Skeletal muscle satellite cell (primary cell): ENCODE measurements at regions not wholly inside any gene's neighbourhood (a gene's known extent, or its start where the extent isn't known, plus 50 kb on each side); places are given as distances from the start of the nearest gene placed in this dataset.

ENCODE experiments used
- H3K27me3 ChIP-seq: 2 replicates; pipeline ENCODE4 v1.7.0; 2013; ENCODE audit warnings: low read length; ENCODE audit not compliant: control insufficient read depth, insufficient read depth
- H3K36me3 ChIP-seq: 2 replicates; pipeline ENCODE4 v1.7.0; 2013; ENCODE audit warnings: mild to moderate bottlenecking, control low read depth, low read length; ENCODE audit not compliant: insufficient read depth
- H3K4me1 ChIP-seq: 2 replicates; pipeline ENCODE4 v1.7.0; 2013; ENCODE audit warnings: low read length; ENCODE audit not compliant: control insufficient read depth, insufficient read depth
- H3K4me2 ChIP-seq: 2 replicates; pipeline ENCODE4 v1.7.0; 2013; ENCODE audit warnings: mild to moderate bottlenecking, low read length
- H3K4me3 ChIP-seq: 2 replicates; pipeline ENCODE4 v1.7.0; 2013; ENCODE audit warnings: low read length
- H3K9ac ChIP-seq: 2 replicates; pipeline ENCODE4 v1.7.0; 2013; ENCODE audit warnings: mild to moderate bottlenecking, low read depth, low read length, moderate library complexity
- H3K9me3 ChIP-seq: replicated peaks from 2 replicates; pipeline ENCODE4 v1.7.0; 2013; ENCODE audit warnings: mild to moderate bottlenecking, control low read depth, low read length

DNA sequence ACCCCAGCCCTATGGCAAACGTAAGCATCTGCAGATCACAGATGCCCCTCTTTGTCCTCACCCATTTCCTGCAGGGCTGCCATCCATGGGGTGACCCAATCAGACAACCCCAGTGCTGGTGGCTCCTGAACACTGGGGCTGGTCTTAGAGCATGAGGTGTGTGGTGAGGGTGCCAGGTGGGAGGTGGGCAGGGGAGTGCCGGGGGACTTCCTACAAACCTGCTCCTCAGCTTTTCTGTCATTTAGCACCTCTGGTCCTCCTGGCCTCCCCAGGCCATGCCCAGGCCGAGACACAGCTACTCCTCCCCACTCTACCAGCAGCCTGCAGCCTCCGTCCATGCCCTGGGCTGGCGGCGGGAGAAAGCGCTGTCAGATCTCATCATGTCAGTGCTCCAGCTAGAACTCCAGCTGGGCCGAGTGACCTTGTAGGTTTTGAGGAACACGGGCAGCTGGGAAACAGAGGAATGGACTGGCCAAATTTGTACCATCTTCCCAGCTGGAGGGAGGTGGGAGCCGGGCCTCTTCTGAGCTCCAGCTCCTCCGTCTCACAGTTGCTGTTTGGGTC, 157.7 kb upstream of the NECTIN1 start:
- H3K27me3 ChIP-seq: peaks cover 51% of the 10 kb centered on the region
- H3K4me3 ChIP-seq: no peak overlapping the region
- H3K4me1 ChIP-seq: no peaks in the 10 kb centered on the region

DNA sequence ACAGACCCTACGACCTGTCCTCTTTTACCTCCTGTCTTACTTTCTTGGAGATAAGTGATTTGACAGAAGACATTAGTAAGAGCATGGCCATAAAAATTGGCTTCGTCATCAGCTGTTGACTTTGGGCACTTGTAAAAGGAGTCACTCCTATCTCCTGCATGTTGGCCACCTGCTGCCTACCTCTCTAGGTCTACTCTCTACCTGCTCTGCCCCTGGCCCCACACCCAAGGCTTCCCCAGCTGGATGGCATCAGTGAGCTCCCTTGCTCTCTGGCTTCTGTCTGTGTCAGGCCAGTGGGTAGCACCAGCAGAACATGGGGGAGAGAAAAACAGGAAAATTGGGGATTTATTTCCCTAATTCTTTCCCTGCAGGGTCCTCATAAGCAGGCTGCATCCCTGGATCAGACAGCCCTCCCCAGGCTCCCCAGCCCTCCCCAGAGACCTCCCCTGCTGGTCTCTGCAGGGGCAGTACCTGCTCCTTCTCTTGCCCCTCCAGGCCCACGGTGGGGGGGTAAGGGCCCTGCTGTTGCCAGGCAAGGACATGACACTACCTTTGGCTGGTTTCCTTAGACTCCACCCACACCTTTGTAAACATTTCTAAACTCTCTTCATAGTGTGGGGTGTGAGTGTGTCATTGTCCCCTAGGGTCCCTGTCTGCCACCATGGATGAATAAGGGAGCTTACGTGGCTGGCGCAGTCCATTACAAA, 157.0 kb upstream of the NECTIN1 start:
- Histone ChIP-seq H3K4me3 (no peak overlapping the region), H3K27me3 (peaks cover 44% of the 10 kb centered on the region), H3K36me3 (no peaks in the 10 kb centered on the region), H3K4me1 (no peaks in the 10 kb centered on the region), H3K9me3 (no peaks in the 10 kb centered on the region), H3K4me2 (no peak overlapping the region), H3K9ac (no peak overlapping the region)

More for the DNA sequence above, 157.7 kb upstream of the NECTIN1 start:
- H3K9ac ChIP-seq: no peak overlapping the region
- no peaks in the 10 kb centered on the region for H3K9me3 ChIP-seq
- no peak overlapping the region for H3K4me2 ChIP-seq
- no peaks in the 10 kb centered on the region for H3K36me3 ChIP-seq

DNA sequence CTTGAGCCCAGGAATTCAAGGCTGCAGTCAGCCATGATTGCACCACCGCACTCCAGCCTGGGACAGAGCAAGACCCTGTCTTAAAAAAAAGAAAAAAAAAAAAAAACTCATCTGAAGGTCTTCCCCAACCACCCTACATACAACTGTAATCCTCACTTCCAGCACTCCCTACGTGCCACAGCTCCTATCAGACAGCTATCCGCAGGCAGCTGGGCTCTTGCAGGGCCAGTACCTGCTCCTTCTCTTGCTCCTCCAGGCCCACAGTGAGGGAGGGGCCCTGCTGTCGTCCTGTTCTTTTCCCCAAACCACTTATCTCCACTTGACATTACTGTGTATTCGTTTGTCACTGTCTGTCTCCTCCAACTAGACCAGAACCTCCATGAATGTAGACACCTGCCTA, 156.1 kb upstream of the NECTIN1 start:
- Histone ChIP-seq H3K27me3 (peaks cover 40% of the 10 kb centered on the region), H3K36me3 (no peaks in the 10 kb centered on the region), H3K9ac (no peak overlapping the region), H3K4me3 (no peak overlapping the region), H3K9me3 (no peaks in the 10 kb centered on the region), H3K4me1 (no peaks in the 10 kb centered on the region), H3K4me2 (no peak overlapping the region)

DNA sequence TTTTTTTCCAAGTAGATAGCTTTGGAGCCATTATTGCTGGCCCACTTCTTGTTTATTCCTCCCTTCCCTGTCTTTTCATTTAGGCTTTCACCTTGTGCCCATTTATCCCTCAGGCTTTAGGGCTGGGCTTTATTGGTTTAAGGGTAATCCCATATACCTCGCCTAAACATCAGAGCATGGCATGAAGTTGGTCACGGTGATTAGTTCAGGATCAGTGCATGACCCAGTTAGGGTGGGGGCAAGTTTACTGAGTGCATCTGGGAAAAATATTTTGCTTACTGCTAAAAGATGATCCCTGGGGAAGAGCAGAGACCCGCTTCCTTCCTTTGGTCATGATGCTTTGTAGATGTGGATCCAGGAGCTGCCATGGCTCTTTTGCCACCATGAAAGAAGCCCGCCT, 153.3 kb upstream of the NECTIN1 start:
- Histone ChIP-seq H3K4me1 (no peaks in the 10 kb centered on the region), H3K4me2 (no peak overlapping the region), H3K36me3 (no peaks in the 10 kb centered on the region), H3K27me3 (peaks cover 35% of the 10 kb centered on the region), H3K9me3 (no peaks in the 10 kb centered on the region), H3K9ac (no peak overlapping the region), H3K4me3 (no peak overlapping the region)

DNA sequence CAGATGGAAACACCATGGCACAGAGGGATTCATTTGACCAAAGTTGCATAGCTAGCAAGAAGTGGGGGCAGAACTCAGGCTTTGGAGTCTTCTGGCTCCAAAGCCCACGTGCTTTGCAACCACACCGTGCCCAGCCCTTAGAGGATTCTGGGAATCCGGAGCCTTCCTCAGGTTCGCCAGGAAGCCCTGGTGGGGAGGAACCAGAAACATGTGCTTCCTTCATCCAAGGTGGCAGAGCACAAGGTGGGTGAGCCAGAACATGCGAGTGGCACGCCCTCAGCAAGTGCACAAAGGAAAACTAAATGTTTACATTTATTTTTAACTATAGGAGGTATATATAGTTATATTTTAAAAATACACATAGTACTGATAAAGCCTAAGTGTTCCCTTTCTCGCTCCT, 151.9 kb upstream of the NECTIN1 start:
- H3K9ac ChIP-seq: no peak overlapping the region
- no peaks in the 10 kb centered on the region for H3K36me3 ChIP-seq
- H3K4me3 ChIP-seq: no peak overlapping the region
- no peaks in the 10 kb centered on the region for H3K9me3 ChIP-seq
- no peak overlapping the region for H3K4me2 ChIP-seq
- H3K27me3 ChIP-seq: peaks cover 28% of the 10 kb centered on the region
- no peaks in the 10 kb centered on the region for H3K4me1 ChIP-seq

DNA sequence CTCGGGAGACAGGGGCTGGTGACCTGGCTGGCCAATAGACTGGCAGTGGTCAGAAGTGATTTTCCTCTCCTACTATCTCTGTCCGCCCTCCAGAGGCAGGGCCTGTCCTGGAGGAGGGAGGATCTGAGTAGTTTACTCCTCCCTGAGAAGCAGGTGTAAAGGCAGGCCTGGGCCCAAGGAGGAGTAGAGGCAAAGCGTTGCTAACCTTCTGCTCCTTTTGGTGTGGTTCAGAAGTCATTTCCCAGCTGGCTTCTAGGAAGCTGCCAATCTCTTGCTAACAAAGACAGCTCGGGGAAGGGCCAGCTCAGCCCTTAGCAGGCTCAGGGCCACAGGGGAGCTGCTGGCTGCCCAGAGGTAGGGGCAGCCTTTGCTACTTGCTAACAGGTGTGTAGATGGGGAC, 151.1 kb upstream of the NECTIN1 start:
- H3K4me3 ChIP-seq: no peak overlapping the region
- no peak overlapping the region for H3K9ac ChIP-seq
- no peak overlapping the region for H3K4me2 ChIP-seq
- no peaks in the 10 kb centered on the region for H3K36me3 ChIP-seq
- H3K9me3 ChIP-seq: no peaks in the 10 kb centered on the region
- H3K27me3 ChIP-seq: peaks cover 28% of the 10 kb centered on the region
- H3K4me1 ChIP-seq: no peaks in the 10 kb centered on the region

DNA sequence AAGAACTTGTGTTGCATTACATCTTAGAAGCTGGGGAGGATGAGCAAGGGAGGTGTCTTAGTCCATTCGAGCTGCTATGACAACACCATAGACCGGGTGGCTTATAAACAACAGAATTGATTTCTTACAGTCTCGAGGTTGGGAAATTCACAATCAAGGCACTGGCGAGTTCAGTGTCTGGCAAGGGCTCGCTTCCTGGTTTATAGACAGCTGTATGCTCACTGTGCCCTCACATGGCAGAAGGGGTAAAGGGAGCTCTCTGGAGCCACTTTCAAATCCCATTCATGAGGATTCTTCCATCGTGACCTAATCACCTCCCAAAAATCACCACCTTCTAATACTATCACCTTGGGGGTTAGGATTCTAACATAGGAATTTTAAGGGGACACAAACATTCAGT, 150.0 kb upstream of the NECTIN1 start:
- H3K4me3 ChIP-seq: no peak overlapping the region
- H3K9ac ChIP-seq: no peak overlapping the region
- H3K36me3 ChIP-seq: no peaks in the 10 kb centered on the region
- no peaks in the 10 kb centered on the region for H3K9me3 ChIP-seq
- no peaks in the 10 kb centered on the region for H3K4me1 ChIP-seq
- H3K4me2 ChIP-seq: no peak overlapping the region
- peaks cover 28% of the 10 kb centered on the region for H3K27me3 ChIP-seq

DNA sequence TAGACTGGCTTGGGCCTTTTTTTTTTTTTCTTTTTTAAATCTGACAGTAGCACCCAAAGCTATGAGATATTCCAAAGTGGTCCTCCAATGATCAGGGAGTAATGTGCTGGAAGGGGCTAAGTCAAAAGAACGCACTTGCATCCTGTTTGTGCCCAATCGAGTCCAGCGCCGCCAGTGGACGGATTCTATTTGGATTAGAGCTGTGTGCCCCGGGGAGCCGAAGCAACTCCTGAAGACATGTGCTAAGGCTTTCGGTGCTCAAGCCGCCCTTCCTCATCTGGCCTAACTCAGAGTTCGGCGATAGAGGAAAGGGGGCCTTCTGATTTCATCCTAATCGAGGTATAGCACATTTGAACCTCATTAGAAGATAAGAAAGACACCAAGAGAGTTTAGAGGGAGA, 147.8 kb upstream of the NECTIN1 start:
- no peaks in the 10 kb centered on the region for H3K36me3 ChIP-seq
- H3K9ac ChIP-seq: no peak overlapping the region
- H3K4me1 ChIP-seq: no peaks in the 10 kb centered on the region
- no peak overlapping the region for H3K4me2 ChIP-seq
- no peaks in the 10 kb centered on the region for H3K9me3 ChIP-seq
- H3K4me3 ChIP-seq: no peak overlapping the region
- peaks cover 15% of the 10 kb centered on the region for H3K27me3 ChIP-seq

DNA sequence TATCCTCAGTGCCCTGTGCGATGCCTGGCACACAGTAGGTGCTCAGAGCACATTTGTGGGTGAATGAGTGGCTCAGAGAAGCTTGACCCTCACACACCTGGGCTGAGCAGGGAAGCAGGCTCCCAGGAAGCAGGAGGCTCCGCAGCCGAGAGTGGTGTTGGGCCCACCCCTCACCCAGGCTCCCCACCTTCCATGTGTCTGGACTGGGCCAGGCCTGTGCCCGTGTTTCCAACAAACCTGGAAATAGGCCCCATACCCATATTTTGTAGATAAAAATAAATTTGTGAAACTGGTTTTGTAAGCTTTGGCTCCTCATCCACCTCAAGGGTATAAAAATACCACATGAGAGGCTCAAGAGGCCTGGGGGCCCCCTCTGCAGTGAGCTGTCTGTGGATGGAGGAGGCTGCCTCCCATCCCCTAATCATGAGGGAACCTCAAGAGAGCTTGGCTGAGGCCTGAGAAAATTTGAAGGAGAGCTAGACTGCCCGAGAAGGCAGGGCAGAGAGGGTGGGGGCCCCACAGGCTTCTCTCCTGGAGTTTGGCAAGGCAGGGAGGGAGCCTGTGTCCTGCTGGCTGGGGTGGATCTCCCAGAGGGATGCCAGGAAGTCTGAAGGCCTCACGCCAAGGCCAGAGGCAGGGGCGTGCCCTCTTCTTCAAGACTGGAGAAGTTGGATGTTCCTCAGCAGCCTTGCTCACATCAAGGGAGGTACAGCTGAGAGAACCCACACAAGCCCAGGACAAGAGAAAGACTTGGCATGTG, 147.0 kb upstream of the NECTIN1 start:
- no peaks in the 10 kb centered on the region for H3K36me3 ChIP-seq
- no peak overlapping the region for H3K9ac ChIP-seq
- no peaks in the 10 kb centered on the region for H3K9me3 ChIP-seq
- peaks cover 19% of the 10 kb centered on the region for H3K27me3 ChIP-seq
- no peak overlapping the region for H3K4me3 ChIP-seq
- H3K4me1 ChIP-seq: no peaks in the 10 kb centered on the region
- H3K4me2 ChIP-seq: no peak overlapping the region

DNA sequence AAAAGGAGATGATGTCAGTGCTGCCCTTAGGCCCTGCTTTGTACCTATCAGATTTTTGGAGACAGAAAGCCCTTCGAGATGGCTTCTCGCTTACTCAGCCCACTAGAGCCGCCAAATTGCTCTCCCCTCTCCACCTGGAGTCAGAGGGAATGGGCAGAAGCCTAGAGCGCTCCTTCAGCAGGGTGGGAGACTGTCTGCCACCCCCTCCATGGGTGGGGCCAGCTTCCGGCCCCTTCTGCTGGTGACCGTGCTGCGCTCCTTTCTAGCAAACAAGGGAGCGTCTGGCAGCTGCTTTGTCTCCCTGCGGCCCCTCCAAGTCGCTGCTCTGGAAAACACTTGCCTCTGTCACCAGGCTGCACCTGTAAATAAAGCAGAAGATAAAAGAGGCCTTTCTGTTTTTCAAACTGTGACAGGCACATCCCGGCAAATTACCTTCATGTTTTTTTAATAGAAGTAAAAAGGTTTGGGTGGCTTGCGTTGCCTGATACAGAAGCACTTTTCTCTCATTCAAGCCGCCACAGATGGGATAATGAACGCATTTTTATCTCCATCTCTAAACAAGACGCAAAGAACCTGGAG, 145.7 kb upstream of the NECTIN1 start:
- Histone ChIP-seq H3K4me2 (no peak overlapping the region), H3K27me3 (peaks cover 10% of the 10 kb centered on the region), H3K4me3 (no peak overlapping the region), H3K4me1 (no peaks in the 10 kb centered on the region), H3K9me3 (no peaks in the 10 kb centered on the region), H3K9ac (no peak overlapping the region), H3K36me3 (no peaks in the 10 kb centered on the region)

DNA sequence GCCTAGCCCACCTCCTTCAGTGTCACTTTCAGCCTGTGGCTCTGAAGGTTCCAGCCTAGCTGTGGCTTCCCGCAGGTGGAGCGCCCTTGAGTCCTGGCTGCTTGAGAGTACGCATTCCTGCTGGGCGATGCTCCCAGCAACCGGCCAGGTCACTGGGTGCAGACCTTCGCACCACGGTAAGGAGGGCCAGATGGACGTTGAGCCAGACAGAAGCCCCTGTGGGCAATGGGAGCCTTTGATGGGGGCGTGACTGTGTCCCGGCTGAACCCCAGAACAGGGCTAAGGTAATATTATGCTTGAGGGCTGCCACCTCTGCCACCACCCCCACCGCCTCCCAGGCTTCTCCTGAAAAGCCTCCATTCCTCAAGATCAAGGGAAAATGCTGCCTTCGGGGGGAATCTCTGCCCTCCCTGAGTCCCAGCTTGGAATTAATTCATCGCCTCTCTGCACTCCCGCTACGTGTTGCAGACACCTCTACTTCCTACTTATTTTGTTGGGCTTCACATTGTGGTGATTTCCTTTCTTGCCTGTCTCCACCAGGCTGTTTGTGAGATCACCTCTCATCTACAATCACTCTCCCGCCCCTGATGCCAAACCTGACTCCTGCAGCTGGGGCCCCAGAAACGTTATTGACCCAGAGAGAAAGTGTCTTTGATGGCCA, 144.9 kb upstream of the NECTIN1 start:
- Histone ChIP-seq H3K4me3 (no peak overlapping the region), H3K9ac (no peak overlapping the region), H3K36me3 (no peaks in the 10 kb centered on the region), H3K4me2 (no peak overlapping the region), H3K27me3 (peaks cover 6% of the 10 kb centered on the region), H3K9me3 (no peaks in the 10 kb centered on the region), H3K4me1 (no peaks in the 10 kb centered on the region)
